ENCODE measurements at regions not wholly inside any gene's neighbourhood (a gene's known extent, or its start where the extent isn't known, plus 50 kb on each side); places are given as distances from the start of the nearest gene placed in this dataset.
"Not testable (repeated sequence)": the region's sequence is repeated elsewhere in the genome, so short reads cannot be mapped to it uniquely, and the experiment has no call there.

- peak in 1 of 2 experiments; percentile 25 for DNase-seq
These were observed 381.8 kb downstream of the TCERG1L start for GRCh38 chr10:130929422-130930325.

DNA sequence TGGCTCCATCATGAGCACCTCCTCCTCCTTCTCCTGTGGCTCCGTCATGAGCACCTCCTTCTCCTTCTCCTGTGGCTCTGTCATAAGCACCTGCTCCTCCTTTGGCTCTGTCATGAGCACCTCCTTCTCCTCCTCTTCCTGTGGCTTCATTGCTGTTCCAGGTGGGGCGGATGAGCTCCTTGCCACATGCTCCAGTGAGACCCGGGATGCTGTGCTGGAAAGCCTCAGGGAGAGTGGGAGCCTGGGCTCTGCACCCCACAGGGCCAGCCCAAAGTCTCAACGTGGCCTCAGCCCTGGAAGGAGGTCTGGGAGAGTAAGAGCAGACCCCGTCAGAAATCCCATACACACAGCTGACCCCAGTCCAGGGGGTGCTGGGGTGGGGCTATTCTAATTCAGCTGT lies 380.7 kb downstream of the TCERG1L start:
- no peak for DNase-seq

GRCh38 chr10:130931256-130931655 lies 380.3 kb downstream of the TCERG1L start:
- DNase-seq, result no peak

GRCh38 chr10:130932326-130933007 lies 379.1 kb downstream of the TCERG1L start:
- DNase-seq, result no peak

GRCh38 chr10:130933008-130933390 lies 378.5 kb downstream of the TCERG1L start:
- no peak for DNase-seq

DNA sequence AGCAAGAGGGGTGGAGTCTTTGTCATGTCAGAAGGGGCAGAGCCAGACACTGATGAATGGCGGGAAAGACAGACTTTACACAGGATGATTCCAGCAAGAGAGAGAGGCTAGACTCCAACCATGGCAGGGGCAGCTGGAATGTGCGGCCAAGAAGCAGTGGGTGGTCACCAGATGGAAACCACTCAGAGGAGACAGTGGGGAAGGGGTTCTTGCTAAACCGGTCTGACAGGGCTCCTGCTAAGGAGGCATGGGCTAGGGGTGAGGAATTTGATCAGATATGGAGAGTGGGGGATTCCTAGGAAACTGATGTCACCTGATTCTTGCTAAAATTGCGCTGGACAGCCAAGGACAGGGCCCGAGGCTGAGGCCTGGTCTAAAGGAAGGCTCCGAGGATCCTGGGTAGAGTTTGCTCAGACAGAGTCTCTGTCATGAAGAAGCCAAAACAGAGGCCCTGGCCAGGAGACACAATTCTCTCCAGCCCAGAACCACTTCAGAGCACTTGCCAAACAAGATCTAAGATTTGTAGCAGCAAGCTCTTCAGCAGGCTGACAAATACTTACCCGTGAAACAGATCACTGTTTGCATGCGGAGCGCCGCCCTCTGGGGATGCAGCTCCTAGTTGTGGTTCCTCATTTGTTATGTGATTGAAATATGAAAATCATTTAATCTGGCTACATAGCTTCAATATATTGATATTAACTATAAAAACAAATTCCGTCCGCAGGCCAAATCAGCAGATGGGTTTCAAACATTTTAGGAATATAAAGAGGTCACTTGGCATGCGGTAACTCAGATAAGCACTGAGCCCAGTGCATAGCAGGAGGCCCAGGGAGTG lies 377.0 kb downstream of the TCERG1L start:
- no peak for DNase-seq

- no peak for DNase-seq
These were observed 376.4 kb downstream of the TCERG1L start for GRCh38 chr10:130935128-130935439.

GRCh38 chr10:130935897-130936550 lies 375.5 kb downstream of the TCERG1L start:
- DNase-seq, result no peak

GRCh38 chr10:130936851-130937250 lies 374.7 kb downstream of the TCERG1L start:
- no peak for DNase-seq

DNA sequence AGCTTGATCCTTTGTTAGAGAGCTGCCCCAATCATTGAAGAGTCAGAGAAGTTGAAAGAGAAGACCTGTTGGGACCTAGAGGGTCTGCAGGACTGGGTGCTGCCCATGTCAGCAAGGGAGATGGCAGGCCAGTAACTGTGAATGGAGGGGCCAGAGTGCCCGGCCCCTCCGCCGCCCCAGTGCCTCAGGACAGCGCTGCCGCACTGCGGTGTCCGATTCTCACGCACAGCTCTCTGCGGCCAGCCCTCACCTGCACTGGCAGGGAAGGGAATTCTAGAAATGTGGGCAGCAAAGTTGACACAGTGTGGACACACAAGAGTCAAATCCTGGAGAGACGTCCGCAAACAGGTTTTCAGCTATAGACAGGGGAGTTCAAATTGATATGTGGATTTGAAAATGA lies 373.5 kb downstream of the TCERG1L start:
- no peak for DNase-seq

- DNase-seq, result not testable (repeated sequence)
These were observed 372.6 kb downstream of the TCERG1L start for GRCh38 chr10:130938891-130939290.

GRCh38 chr10:130941886-130942285 lies 369.6 kb downstream of the TCERG1L start:
- DNase-seq, result no peak

DNA sequence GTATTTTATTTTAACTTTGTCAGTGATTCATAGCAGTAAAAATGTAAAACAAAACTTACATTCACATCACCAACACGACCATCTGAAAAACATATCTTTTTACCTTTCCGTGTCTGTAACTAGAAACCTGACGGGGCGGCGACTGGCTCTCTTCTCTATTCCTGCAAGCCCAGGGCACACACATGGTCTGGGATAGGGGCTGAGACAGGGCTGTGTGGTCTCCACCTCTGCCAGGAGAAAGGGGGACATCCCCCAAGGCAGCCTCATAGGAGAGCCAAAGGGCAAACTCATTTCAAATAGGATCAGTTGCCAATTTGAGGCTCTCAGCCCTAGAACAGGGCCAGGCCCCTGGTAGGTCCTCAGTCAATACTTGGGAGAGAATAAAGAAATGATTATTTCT lies 359.4 kb downstream of the TCERG1L start:
- no peak for DNase-seq

GRCh38 chr10:130954326-130954905 lies 357.1 kb downstream of the TCERG1L start:
- no peak for DNase-seq

GRCh38 chr10:130956251-130956650 lies 355.3 kb downstream of the TCERG1L start:
- DNase-seq, result no peak

GRCh38 chr10:130957423-130957822 lies 354.1 kb downstream of the TCERG1L start:
- DNase-seq, result no peak

DNA sequence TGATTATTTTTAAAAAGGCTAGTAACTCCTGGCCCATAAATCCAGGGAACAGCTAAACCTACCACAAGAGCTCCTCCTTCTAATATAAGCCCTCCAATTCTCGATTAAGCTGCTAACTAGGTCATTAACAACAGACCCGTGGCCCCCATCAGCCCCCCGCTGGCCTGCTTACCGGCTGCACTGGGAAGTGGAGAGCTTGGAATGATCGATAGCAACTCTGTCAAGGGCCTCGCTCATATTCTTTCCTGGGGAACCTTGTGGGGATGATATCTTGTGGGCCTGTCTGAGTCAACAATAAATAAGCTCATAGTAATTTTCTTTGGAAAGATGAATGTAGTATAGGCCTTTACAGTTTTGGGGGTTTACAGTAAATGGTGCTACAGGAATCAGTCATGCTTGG lies 353.5 kb downstream of the TCERG1L start:
- no peak for DNase-seq

DNA sequence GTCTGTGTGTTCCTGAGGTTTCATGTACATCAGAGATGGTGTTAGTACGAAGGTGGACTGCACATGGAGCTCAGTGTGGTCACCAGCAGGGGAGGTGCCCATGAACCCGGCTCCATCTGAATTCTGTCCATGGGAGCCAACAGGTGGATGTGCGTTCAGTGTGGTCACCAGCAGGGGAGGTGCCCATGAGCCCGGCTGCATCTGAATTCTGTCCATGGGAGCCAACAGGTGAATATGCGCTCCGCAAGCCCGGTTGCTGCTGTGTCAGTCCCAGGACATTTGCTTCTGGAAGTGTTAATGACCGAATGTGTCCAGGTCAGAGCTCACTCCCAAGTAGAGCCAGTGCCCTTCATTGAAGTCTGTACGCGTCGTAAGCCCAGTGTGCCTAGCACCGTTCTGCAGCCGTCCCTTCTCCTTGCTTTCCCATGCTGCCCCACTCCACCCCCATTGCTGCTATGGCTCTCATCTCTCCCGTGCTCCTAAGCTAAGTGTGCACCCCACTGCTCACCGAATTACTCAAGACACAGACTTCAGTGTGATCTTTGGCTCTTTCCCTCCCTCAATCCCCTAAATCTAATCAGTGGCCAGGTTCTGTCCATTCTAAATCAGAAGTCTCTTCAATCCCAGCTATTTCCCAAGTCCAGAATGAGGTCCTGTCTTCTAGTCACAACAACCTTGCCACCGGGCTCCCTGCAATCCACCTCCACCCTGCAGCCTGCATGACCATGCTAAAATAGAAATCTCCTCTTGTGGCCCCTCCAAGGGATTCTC lies 352.4 kb downstream of the TCERG1L start:
- no peak for DNase-seq

GRCh38 chr10:130959752-130960195 lies 351.7 kb downstream of the TCERG1L start:
- DNase-seq, result no peak

GRCh38 chr10:130960531-130960930 lies 351.0 kb downstream of the TCERG1L start:
- no peak for DNase-seq

- no peak for DNase-seq
These were observed 349.8 kb downstream of the TCERG1L start for GRCh38 chr10:130961506-130962239.

Measured in NCI-H526 (cell line).